Stimulated activated CD4-positive, alpha-beta T cell treated with anti-CD3 and anti-CD28 coated beads, Interleukin-12 subunit alpha, Interleukin-12 subunit beta, amount 100 ng/mL, for 4 hours (primary cell): ENCODE measurements at regions not wholly inside any gene's neighbourhood (a gene's known extent, or its start where the extent isn't known, plus 50 kb on each side); places are given as distances from the start of the nearest gene placed in this dataset.
"Not testable (repeated sequence)": the region's sequence is repeated elsewhere in the genome, so short reads cannot be mapped to it uniquely, and the experiment has no call there.

ENCODE experiments used
- DNase-seq: peaks from one replicate; pipeline ENCODE4 v3.0.0-alpha.2; 2020

DNA sequence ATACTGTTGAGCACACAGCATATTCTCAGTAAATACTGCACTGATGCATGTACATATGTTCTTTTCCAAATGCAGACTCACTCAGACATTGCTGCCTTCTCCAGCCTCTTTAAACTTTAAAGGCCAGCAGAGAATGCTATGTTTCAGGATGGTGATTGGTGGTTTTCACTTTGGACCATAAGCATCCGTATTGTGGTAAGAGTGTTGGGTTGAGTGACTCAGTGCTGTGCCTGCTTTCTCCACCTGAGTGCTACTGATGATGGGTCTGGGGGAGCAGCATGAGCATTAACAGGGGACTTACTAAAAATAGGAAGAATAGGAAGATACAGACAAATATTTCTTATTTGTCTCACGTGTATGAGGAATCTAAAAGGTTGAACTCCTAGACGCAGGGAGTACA, 56.3 kb upstream of the ZNF92 start:
- no peak for DNase-seq

DNA sequence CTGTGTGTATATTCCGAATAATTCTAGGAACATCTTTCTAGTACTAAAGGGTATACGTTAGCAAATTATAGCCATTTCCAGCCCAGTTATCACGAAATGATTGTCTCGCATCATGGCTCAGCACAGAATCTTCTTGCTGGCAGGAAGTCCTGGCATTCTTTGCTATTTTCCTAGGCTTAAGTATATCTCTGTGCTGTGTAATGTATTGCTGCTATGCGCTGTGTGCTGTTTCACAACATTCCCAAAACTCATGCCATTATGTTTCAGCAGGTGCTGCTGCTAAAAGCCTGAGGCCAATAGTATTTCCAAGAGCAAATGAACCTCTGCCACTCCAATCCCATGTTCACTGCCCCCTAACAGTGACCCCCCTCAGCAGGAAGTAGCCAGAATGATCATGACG, 62.9 kb upstream of the ZNF92 start:
- no peak for DNase-seq

DNA sequence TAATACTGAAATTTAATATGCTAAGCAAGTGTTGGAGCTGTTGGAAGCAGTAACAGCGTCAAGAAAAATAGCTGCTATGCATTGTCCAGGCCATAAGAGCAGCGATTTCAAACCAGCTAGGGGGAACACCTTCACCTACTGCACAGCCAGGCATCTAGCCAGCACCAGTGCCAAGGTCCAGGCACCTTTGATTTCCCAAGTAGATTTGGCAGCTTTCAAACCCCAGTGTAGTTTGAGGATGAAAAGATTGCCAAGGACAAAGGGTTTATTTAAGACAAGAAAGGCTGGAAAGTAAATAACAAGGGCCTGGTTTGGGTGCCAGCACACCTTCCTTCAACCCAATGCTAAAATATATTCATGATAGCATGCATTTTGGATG, 65.4 kb upstream of the ZNF92 start:
- no peak for DNase-seq

GRCh38 chr7:65307651-65308299, 65.9 kb upstream of the ZNF92 start:
- DNase-seq = peak; percentile 7

- no peak for DNase-seq
These were observed 69.5 kb upstream of the ZNF92 start for GRCh38 chr7:65304175-65304574.

GRCh38 chr7:65302883-65303282, 70.8 kb upstream of the ZNF92 start:
- no peak for DNase-seq

DNA sequence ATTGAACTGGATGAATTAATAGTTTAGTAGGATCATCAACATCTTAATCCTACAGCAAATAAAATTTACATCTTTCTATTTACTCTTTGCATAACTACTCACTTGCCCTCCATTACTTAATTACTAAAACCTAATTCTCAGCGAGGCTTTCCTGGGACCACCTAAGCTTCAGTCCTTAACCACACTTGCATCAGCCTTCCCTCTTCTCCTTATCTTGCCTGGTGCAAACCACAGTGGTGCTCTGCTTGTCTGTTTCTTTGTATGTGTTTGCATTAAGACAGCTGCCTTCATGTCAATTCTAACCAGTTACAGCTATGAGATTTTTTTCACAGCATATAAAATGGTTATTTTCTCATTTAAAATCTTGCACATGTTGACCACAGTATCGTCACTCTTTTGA, 72.6 kb upstream of the ZNF92 start:
- DNase-seq = no peak

DNA sequence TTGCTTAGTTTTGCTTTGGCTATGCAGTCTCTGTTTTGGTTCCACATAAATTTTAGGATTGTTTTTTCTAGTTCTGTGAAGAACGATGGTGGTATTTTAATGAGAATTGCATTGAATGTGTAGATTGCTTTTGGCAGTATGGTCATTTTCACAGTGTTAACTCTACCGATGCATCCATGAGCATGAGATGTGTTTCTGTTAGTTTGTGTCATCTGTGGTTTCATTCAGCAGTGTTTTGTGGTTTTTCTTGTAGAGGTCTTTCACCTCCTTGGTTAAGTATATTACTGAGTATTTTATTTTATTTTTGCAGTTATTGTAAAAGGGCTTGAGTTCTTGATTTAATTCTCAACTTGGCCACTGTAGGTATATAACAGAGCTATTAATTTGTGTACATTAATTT, 78.2 kb upstream of the ZNF92 start:
- no peak for DNase-seq

DNA sequence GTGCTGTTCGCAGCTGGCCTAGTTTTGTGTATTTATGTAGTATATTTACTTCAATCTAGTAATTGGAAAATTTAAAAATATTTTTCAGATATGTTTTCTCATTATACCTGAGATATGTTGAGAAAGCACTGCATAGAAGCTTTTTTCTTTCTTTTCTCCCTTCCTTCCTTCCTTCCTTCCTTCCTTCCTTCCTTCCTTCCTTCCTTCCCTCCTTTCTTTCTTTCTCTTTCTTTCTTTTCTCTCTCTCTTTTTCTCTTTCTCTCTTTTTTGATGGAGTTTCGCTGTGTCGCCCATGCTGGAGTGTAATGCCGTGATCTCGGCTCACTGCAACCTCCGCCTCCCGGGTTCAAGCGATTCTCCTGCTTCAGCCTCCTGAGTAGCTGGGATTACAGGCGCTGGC, 83.3 kb upstream of the ZNF92 start:
- not testable (repeated sequence) for DNase-seq

- DNase-seq = no peak
These were observed 86.6 kb upstream of the ZNF92 start for GRCh38 chr7:65287023-65287422.

DNA sequence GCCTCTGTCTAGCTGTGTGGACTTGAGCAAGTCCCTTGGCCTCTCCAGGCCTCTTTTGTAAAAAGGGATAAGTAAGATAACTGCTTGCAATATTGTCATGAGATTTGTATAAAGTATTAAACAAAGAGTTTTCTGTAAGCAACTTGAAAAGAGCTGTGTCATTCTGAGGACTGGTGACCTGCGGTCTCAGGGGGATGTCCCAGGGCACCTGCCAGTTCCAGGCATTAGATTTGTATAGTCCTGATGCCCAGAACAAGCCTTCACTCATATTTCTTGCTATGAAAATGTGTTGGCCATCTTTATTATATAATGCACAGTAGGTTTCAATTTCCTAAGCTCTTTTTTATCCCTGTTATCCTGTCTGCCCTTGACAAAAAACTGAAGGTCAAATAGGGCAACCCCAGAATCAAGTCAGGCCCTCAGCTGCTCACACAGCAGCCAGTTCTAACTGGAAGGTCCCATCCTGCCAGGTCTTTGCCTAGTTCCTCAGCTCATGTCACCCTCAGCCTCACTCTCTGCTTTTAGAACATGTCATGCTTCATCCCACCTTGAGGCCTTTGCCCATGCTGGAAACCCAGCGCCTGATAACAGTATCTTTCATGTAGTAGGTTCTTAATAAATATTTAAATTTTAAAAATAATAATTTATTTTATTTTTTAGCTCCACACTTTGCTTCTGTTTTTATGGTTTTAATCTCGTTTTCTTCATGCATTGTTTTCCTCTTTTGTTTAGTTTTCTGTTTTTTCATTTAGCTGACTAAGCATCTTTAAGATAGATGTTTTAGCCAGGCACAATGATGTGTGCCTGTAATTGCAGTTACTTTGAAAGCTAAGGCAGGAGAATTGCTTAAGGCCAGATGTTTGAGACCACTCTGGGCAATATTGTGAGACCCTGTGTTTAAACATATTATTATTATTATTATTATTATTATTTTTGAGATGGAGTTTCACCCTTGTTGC, 87.5 kb upstream of the ZNF92 start:
- no peak for DNase-seq

DNA sequence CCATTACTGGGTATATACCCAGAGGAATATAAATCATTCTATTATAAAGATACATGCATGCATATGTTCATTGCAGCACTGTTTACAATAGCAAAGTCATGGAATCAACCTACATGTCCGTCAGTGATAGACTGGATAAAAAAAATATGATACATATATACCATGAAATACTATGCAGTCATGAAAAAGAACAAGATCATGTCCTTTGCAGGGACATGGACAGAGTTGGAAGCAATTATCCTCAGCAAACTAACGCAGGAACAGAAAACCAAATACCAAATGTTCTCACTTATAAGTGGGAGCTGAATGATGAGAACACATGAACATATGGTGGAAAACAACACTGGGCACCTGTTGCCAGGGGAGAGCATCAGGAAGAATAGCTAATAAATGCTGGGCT, 88.4 kb upstream of the ZNF92 start:
- not testable (repeated sequence) for DNase-seq

DNA sequence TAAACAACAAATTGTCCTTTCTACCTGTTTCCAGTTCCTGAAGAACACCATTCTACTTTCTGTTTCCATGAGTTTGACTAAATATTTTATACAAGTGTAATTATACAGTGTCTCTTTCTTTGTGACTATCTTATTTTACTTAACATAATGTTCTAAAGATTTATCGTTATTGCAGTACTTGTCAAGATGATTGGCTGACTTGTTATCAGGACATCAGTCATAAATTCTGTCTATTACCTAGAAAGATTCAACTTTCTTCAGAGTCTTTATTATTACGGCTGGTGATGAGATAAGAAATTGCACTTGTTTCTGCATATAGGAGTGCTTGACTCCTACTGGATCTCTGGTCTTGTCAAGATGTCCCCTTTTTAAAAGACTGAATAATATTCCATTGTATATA, 93.9 kb upstream of the ZNF92 start:
- DNase-seq = no peak

DNA sequence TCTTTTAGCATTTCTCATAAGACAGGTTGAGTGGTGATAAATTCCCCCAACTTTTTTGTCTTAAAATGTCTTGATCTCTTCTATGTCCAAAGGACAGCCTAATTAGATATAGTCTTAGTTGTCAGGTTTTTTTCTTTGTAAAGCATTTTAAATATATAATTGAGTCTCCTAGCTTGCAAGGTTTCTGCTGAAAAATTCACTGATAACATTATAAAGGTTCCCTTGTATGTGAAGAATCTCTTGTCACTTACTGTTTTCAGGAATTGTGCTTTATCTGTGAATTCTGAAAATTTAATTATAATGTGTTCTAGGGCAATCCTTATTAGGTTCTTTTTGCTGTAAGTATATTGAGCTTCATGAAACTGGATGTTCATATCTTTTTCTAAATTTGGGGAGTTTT, 96.8 kb upstream of the ZNF92 start:
- no peak for DNase-seq

GRCh38 chr7:65271502-65271901, 102.2 kb upstream of the ZNF92 start:
- not testable (repeated sequence) for DNase-seq

DNA sequence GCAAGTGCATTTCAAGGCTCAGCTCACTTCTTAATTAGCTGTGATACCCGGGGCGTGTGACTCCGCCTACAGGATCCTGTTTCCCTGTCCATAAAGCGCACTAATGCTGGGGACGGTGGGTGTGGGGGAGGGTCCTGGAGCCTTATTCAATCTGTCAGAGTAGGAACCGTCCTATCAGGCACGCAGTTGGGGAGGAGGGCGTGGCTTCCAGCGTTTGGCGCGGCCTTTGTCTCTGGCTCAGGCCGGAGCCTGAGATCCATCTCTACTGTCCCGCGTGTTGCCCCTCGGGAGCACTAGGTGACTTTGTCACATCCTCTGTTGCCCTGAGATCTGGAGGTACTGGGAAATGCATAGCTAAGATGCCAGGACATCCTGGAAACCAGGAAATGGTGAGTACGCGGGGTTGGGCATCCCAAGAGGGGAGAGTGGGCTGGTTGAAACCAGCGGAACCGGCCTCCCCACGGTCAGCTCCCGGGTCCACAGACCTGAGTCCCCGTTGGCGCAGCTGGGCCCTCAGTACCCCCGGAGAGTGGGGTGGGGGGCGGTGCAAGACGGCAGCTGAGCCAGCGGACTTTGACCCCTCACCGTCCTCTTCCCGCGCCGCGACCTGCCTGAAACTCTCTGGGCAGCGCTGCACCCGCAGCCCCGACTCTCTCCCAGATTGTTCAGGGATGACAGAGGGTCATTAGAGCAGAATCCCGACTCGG, 104.4 kb upstream of the ZNF92 start:
- DNase-seq = peak; percentile 23

- no peak for DNase-seq
These were observed 104.9 kb upstream of the ZNF92 start for GRCh38 chr7:65268782-65269149.

DNA sequence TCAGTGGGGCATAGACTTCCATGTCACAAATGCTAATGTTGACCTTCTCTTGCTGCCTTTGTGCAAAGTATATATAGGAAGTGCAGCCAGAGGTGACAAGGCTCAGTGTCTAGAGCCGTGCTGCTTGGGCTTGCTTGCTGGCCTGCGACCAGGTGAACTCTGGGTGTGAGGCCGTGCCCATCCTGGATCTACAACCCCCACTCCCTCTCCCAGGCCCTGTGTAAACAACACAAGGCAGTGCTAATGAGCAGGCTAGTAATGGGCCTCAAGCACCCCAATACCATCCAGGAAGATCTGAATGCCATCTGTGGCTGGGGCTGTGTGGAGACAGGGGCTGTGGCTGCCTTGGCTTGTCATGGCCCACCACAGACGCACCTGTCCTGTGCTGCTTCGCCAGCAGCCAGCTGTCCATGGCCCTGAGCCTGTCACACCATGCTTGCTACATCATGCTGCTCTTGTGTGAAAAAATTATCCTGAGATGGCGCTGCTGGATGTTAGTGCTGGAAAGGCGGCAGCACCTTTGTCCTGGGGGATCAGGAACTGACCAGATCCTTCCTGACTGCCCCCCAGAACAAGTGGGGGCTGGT, 107.6 kb upstream of the ZNF92 start:
- no peak for DNase-seq

GRCh38 chr7:65264258-65264657, 109.4 kb upstream of the ZNF92 start:
- no peak for DNase-seq

GRCh38 chr7:65260673-65261072, 113.0 kb upstream of the ZNF92 start:
- DNase-seq = not testable (repeated sequence)

GRCh38 chr7:65259864-65260525, 113.7 kb upstream of the ZNF92 start:
- DNase-seq = not testable (repeated sequence)

DNA sequence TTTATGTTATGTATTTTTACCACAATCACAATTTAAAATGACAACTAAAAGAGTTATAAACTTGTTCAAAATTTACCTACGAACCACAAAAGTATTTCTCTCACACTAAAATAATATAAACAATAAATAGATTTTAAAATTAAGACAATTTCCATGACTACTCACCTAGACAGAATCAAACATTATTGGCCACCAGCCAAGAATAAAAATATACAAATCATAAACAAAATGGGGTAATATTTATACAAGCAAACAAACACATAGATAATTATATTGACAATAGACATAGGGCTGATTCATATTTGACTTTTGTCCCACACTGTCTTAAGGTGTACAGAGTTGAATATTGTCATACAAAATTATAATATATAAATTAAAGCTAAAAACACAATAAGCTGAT, 119.6 kb upstream of the ZNF92 start:
- DNase-seq = no peak
